Uterus (tissue), 3 donors: ENCODE measurements at regions not wholly inside any gene's neighbourhood (a gene's known extent, or its start where the extent isn't known, plus 50 kb on each side); places are given as distances from the start of the nearest gene placed in this dataset.

Experiments
- DNase-seq, 2 donors: peaks; one replicate each; pipeline ENCODE4 v3.0.0-alpha.2; 2019 to 2020
- H3K27ac ChIP-seq, 2 donors: fragments of 200-600 bp; sonication (generic); 1 replicate in 1 of 2; 2 replicates in 1 of 2; pipeline ENCODE4 v1.5.1; 2016 to 2018
- H3K27me3 ChIP-seq, 2 donors: fragments of 200-600 bp; sonication (generic); one replicate each; pipeline ENCODE4 v1.5.1; 2018 to 2019; ENCODE audit warnings: control low read depth in 1 of 2
- H3K36me3 ChIP-seq, 2 donors: fragments of 200-600 bp; sonication (generic); one replicate each; pipeline ENCODE4 v1.5.1; 2019; ENCODE audit warnings: control low read depth in 1 of 2
- H3K4me1 ChIP-seq, 2 donors: fragments of 200-600 bp; sonication (generic); one replicate each; pipeline ENCODE4 v1.5.1; 2018 to 2019; ENCODE audit warnings: control low read depth in 1 of 2
- H3K4me3 ChIP-seq, 2 donors: fragments of 200-600 bp; sonication (generic); 1 replicate in 1 of 2; 2 replicates in 1 of 2; pipeline ENCODE4 v1.5.1; 2018 to 2019; ENCODE audit warnings: mild to moderate bottlenecking in 1 of 2
- H3K9me3 ChIP-seq, 2 donors: fragments of 200-600 bp; sonication (generic); one replicate each; pipeline ENCODE4 v1.5.1; 2019; ENCODE audit warnings: control low read depth in 1 of 2
- POLR2A ChIP-seq, 2 donors: fragments of 450-650 bp; IDR thresholded peaks; one replicate each; pipeline ENCODE4 v1.6.1; 2016; ENCODE audit warnings: antibody characterized with exemption in 2 of 2, mild to moderate bottlenecking in 1 of 2, moderate library complexity in 1 of 2
- intact Hi-C: fragments of 100-400 bp; cut with DNase I; formaldehyde crosslinking; loops from one replicate; pipeline ENCODE4 v1.15.1; 2023; ENCODE audit warnings: low total_unique reads
- TF ChIP-seq, protein P1 (sequence below), 4 experiments: fragments of 200-600 bp in 2 of 4; fragments of 450-650 bp in 2 of 4; sonication (generic) in 2 of 4; IDR thresholded peaks; one replicate each; pipeline ENCODE4 v1.5.1; 2016 to 2019; ENCODE audit warnings: antibody characterized with exemption in 4 of 4, mild to moderate bottlenecking in 2 of 4, moderate library complexity in 1 of 4
- donor health status: DM: yes; HTN: yes; CAD: no.

DNA sequence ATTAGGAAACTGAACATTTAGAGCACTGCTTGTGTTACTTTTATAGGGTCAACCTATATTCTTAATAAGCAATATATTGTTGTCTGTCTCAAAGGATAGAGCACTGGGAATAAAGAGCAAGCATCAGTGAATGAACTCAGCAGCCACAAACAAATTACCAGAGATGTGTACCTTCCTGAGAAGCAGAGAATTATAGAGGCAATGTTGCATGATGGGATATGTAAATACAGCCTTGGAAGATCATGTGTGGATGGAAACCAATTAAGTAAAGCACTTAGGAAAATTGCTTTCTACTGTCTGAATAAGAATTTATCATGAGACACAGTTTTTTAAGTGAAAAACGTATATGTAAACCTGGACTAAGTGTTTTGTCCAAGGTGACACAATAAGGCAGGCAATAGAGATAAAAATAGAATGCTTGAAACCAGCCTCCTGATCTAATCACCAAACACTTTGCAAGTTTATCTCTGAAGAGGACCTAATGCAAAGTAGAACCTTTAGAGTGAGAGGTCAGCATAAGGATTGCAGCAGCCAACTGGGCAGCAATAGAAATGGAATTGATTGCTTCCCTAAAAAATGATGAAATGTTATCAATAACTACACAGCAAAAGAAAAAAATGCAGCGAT lies 848.0 kb downstream of the TUSC7 start:
- no peaks in the 10 kb centered on the region for H3K4me1 ChIP-seq
- H3K36me3 ChIP-seq = no peaks in the 10 kb centered on the region
- intact Hi-C loops = no loop called here
- DNase-seq = no peak
- TF ChIP-seq, protein P1, sequence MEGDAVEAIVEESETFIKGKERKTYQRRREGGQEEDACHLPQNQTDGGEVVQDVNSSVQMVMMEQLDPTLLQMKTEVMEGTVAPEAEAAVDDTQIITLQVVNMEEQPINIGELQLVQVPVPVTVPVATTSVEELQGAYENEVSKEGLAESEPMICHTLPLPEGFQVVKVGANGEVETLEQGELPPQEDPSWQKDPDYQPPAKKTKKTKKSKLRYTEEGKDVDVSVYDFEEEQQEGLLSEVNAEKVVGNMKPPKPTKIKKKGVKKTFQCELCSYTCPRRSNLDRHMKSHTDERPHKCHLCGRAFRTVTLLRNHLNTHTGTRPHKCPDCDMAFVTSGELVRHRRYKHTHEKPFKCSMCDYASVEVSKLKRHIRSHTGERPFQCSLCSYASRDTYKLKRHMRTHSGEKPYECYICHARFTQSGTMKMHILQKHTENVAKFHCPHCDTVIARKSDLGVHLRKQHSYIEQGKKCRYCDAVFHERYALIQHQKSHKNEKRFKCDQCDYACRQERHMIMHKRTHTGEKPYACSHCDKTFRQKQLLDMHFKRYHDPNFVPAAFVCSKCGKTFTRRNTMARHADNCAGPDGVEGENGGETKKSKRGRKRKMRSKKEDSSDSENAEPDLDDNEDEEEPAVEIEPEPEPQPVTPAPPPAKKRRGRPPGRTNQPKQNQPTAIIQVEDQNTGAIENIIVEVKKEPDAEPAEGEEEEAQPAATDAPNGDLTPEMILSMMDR (IDR thresholded peaks at IDR 0.05) = no peak
- TF ChIP-seq POLR2A (IDR thresholded peaks at IDR 0.05) = no peak
- no peaks in the 10 kb centered on the region for H3K9me3 ChIP-seq
- H3K4me3 ChIP-seq = no peak overlapping the region
- no peaks in the 10 kb centered on the region for H3K27me3 ChIP-seq
- H3K27ac ChIP-seq = no peak overlapping the region

DNA sequence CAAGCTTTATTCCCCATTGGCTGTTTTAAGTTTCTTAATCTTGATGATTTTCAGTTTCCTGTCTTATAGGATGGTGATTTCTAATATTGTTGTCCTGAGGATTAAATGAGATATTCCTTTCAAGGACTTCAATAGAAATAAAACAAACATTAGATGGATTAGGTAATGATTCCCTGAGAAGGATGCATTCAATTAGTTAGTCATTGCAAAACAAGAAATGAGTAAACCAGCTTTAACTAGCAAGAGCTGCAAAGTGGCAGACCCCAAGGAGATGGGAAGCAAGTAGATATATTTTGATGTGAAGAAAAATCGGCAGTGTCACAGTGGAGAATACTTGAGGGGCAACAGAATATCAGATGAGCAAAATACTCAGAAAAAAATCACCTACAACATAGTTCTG lies 849.1 kb downstream of the TUSC7 start:
- intact Hi-C loops = no loop called here
- no peaks in the 10 kb centered on the region for H3K9me3 ChIP-seq

DNA sequence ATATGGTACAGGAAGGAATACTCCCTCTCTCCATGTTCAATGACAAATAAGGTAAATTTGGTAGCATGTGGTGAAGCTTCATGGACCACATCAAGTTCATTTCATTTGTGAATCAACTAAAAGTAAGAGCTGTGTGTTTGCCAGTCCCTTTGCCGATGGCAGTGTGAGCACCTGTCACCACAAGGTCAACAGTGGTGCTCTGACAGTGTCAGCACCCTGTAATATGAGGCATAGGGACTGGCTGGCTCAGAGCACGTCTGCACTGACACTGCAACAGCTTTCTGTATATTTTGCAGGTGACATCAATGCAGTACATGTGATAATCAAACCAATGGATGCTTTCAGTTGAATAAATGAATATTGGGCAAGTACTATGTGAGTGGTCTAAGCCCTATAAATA lies 852.4 kb downstream of the TUSC7 start:
- Histone ChIP-seq H3K27ac (no peak overlapping the region), H3K27me3 (no peaks in the 10 kb centered on the region), H3K9me3 (no peaks in the 10 kb centered on the region), H3K36me3 (no peaks in the 10 kb centered on the region), H3K4me3 (no peak overlapping the region), H3K4me1 (no peaks in the 10 kb centered on the region)
- no peak for DNase-seq
- intact Hi-C loops = no loop called here
- TF ChIP-seq, protein P1 (IDR thresholded peaks at IDR 0.05) = no peak
- no peak for TF ChIP-seq POLR2A (IDR thresholded peaks at IDR 0.05)

More for the DNA sequence above, 849.1 kb downstream of the TUSC7 start:
- Histone ChIP-seq H3K27ac (no peak overlapping the region), H3K4me1 (no peaks in the 10 kb centered on the region), H3K27me3 (no peaks in the 10 kb centered on the region), H3K4me3 (no peak overlapping the region), H3K36me3 (no peaks in the 10 kb centered on the region)
- TF ChIP-seq, protein P1 (IDR thresholded peaks at IDR 0.05) = no peak
- TF ChIP-seq POLR2A (IDR thresholded peaks at IDR 0.05) = no peak
- no peak for DNase-seq

DNA sequence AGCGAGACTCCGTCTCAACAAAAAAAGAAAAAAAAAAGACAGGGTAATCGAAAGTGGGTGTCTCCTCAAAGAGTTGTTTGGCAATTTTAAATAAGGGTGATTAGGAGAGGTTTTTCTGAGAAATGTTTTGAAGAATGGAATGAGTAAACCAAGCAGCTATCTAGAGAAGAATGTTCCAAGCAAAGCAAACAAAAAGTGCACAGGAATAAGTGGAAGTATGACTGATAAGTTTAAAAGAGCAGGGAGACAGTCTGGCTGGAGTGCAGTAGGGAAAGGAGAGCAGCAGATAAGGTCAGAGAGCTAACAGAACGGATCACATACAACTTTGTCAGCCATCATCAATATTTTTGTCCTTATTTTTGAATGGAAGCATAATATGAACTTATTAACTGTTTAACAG lies 853.5 kb downstream of the TUSC7 start:
- TF ChIP-seq, protein P1 (IDR thresholded peaks at IDR 0.05) = no peak
- TF ChIP-seq POLR2A (IDR thresholded peaks at IDR 0.05) = no peak
- Histone ChIP-seq H3K4me3 (no peak overlapping the region), H3K27me3 (no peaks in the 10 kb centered on the region), H3K36me3 (no peaks in the 10 kb centered on the region), H3K4me1 (no peaks in the 10 kb centered on the region), H3K9me3 (no peaks in the 10 kb centered on the region), H3K27ac (no peak overlapping the region)
- no peak for DNase-seq
- intact Hi-C loops = no loop called here

DNA sequence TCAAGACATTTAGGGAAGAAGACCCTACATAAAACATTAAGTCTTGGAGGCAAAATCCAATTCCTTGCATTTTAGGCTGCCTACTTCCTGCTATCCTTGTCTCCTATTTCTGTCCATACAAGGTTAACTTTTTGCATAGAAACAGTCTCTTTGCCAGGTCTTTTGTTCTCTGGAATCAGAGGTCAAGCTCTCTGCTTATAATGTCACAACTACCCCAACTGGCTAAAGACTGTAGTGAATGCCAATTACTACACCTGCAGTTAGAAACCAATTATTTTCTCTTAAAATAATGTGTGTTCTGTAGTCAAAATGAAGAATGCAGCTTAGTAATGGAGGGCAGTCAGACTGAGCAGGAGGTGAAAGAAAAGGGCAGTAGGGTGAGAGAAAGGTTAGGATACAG lies 856.2 kb downstream of the TUSC7 start:
- H3K36me3 ChIP-seq = no peaks in the 10 kb centered on the region
- DNase-seq = no peak
- H3K9me3 ChIP-seq = no peaks in the 10 kb centered on the region
- no peak for TF ChIP-seq POLR2A (IDR thresholded peaks at IDR 0.05)
- H3K27me3 ChIP-seq = no peaks in the 10 kb centered on the region
- H3K4me3 ChIP-seq = no peak overlapping the region
- H3K27ac ChIP-seq = no peak overlapping the region
- no peaks in the 10 kb centered on the region for H3K4me1 ChIP-seq
- intact Hi-C loops = no loop called here

DNA sequence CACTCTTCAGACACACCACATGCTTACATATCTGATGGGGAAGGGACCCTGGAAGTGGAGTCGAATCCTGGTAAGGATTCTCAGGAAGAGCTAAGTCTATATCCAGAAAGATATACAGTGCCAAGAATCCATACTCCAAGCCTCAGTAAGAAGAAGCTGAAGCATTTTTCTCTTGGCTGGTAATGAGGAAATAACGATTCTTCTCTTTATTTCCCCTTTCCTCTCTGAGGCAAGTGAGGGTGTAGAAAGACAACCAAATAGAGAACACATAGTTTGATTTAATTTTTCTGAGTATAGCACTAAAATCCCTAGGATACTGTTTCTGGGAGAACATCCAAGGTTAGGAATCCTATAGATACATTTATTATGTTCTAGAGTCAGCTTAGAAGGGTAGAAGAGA lies 857.3 kb downstream of the TUSC7 start:
- Histone ChIP-seq H3K27me3 (no peaks in the 10 kb centered on the region), H3K4me3 (no peak overlapping the region), H3K27ac (no peak overlapping the region), H3K36me3 (no peaks in the 10 kb centered on the region), H3K9me3 (no peaks in the 10 kb centered on the region), H3K4me1 (no peaks in the 10 kb centered on the region)
- DNase-seq = no peak
- TF ChIP-seq, protein P1 (IDR thresholded peaks at IDR 0.05) = no peak
- TF ChIP-seq POLR2A (IDR thresholded peaks at IDR 0.05) = no peak
- intact Hi-C loops = no loop called here
